Activated naive CD4-positive, alpha-beta T cell treated with anti-CD3 and anti-CD28 coated beads, Interleukin-2, amount 50 U/mL, for 24 hours (primary cell): ENCODE measurements at regions not wholly inside any gene's neighbourhood (a gene's known extent, or its start where the extent isn't known, plus 50 kb on each side); places are given as distances from the start of the nearest gene placed in this dataset.
"Not testable (repeated sequence)": the region's sequence is repeated elsewhere in the genome, so short reads cannot be mapped to it uniquely, and the experiment has no call there.

Experiments
- H3K27ac Mint-ChIP-seq: one replicate; pipeline ENCODE4 v1.8.0; 2021; ENCODE audit warnings: mild to moderate bottlenecking, mixed read lengths
- H3K27me3 Mint-ChIP-seq: one replicate; pipeline ENCODE4 v1.8.0; 2021; ENCODE audit warnings: mixed read lengths
- H3K36me3 Mint-ChIP-seq: one replicate; pipeline ENCODE4 v1.8.0; 2021; ENCODE audit warnings: mixed read lengths
- H3K4me1 Mint-ChIP-seq: one replicate; pipeline ENCODE4 v1.8.0; 2021; ENCODE audit warnings: mixed read lengths
- H3K4me3 Mint-ChIP-seq: one replicate; pipeline ENCODE4 v1.8.0; 2021; ENCODE audit warnings: mild to moderate bottlenecking, mixed read lengths
- H3K9me3 Mint-ChIP-seq: one replicate; pipeline ENCODE4 v1.8.0; 2021; ENCODE audit warnings: mixed read lengths

- no peak overlapping the region for H3K27ac Mint-ChIP-seq
- H3K4me1 Mint-ChIP-seq: no peaks in the 10 kb centered on the region
- H3K36me3 Mint-ChIP-seq: no peaks in the 10 kb centered on the region
- H3K27me3 Mint-ChIP-seq: no peaks in the 10 kb centered on the region
- H3K9me3 Mint-ChIP-seq: peaks cover 4% of the 10 kb centered on the region
- H3K4me3 Mint-ChIP-seq: no peak overlapping the region
Measured at GRCh38 chr4:138449938-138450337, 207.8 kb upstream of the SLC7A11 start.

- Mint-ChIP-seq H3K4me1 (no peaks in the 10 kb centered on the region), H3K4me3 (no peak overlapping the region), H3K9me3 (peaks cover 4% of the 10 kb centered on the region), H3K27me3 (no peaks in the 10 kb centered on the region), H3K27ac (no peak overlapping the region), H3K36me3 (no peaks in the 10 kb centered on the region)
Measured at GRCh38 chr4:138448169-138448568, 206.0 kb upstream of the SLC7A11 start.

- no peak overlapping the region for H3K27ac Mint-ChIP-seq
- H3K4me3 Mint-ChIP-seq: no peak overlapping the region
- no peaks in the 10 kb centered on the region for H3K27me3 Mint-ChIP-seq
- H3K9me3 Mint-ChIP-seq: peaks cover 4% of the 10 kb centered on the region
- no peaks in the 10 kb centered on the region for H3K36me3 Mint-ChIP-seq
- H3K4me1 Mint-ChIP-seq: no peaks in the 10 kb centered on the region
Measured at GRCh38 chr4:138446456-138446855, 204.3 kb upstream of the SLC7A11 start.

GRCh38 chr4:138445098-138445497, 202.9 kb upstream of the SLC7A11 start:
- Mint-ChIP-seq H3K27me3 (no peaks in the 10 kb centered on the region), H3K4me1 (no peaks in the 10 kb centered on the region), H3K27ac (no peak overlapping the region), H3K36me3 (no peaks in the 10 kb centered on the region), H3K9me3 (peaks cover 4% of the 10 kb centered on the region), H3K4me3 (no peak overlapping the region)

GRCh38 chr4:138444260-138444659, 202.1 kb upstream of the SLC7A11 start:
- Mint-ChIP-seq H3K36me3 (no peaks in the 10 kb centered on the region), H3K4me3 (no peak overlapping the region), H3K4me1 (no peaks in the 10 kb centered on the region), H3K9me3 (no peaks in the 10 kb centered on the region), H3K27me3 (no peaks in the 10 kb centered on the region), H3K27ac (no peak overlapping the region)

- H3K27ac Mint-ChIP-seq: no peak overlapping the region
- H3K27me3 Mint-ChIP-seq: no peaks in the 10 kb centered on the region
- peaks cover 5% of the 10 kb centered on the region for H3K9me3 Mint-ChIP-seq
- H3K4me3 Mint-ChIP-seq: no peak overlapping the region
- no peaks in the 10 kb centered on the region for H3K4me1 Mint-ChIP-seq
- no peaks in the 10 kb centered on the region for H3K36me3 Mint-ChIP-seq
Measured at GRCh38 chr4:138439143-138439581, 197.0 kb upstream of the SLC7A11 start.

GRCh38 chr4:138438608-138439007, 196.5 kb upstream of the SLC7A11 start:
- peaks cover 8% of the 10 kb centered on the region for H3K9me3 Mint-ChIP-seq
- no peak overlapping the region for H3K4me3 Mint-ChIP-seq
- no peak overlapping the region for H3K27ac Mint-ChIP-seq
- no peaks in the 10 kb centered on the region for H3K4me1 Mint-ChIP-seq
- H3K27me3 Mint-ChIP-seq: no peaks in the 10 kb centered on the region
- no peaks in the 10 kb centered on the region for H3K36me3 Mint-ChIP-seq

GRCh38 chr4:138437263-138437851, 195.2 kb upstream of the SLC7A11 start:
- H3K27me3 Mint-ChIP-seq: no peaks in the 10 kb centered on the region
- no peaks in the 10 kb centered on the region for H3K4me1 Mint-ChIP-seq
- no peaks in the 10 kb centered on the region for H3K36me3 Mint-ChIP-seq
- peaks cover 17% of the 10 kb centered on the region for H3K9me3 Mint-ChIP-seq
- no peak overlapping the region for H3K4me3 Mint-ChIP-seq
- H3K27ac Mint-ChIP-seq: no peak overlapping the region

- H3K36me3 Mint-ChIP-seq, H3K27ac Mint-ChIP-seq, H3K27me3 Mint-ChIP-seq, H3K4me3 Mint-ChIP-seq, H3K4me1 Mint-ChIP-seq: not testable (repeated sequence)
- H3K9me3 Mint-ChIP-seq: peaks cover 17% of the 10 kb centered on the region
Measured at GRCh38 chr4:138435733-138436132, 193.6 kb upstream of the SLC7A11 start.

GRCh38 chr4:138435046-138435445, 192.9 kb upstream of the SLC7A11 start:
- not testable (repeated sequence) for H3K27ac Mint-ChIP-seq, H3K4me1 Mint-ChIP-seq, H3K36me3 Mint-ChIP-seq, H3K27me3 Mint-ChIP-seq, H3K4me3 Mint-ChIP-seq
- H3K9me3 Mint-ChIP-seq: peaks cover 17% of the 10 kb centered on the region

- H3K9me3 Mint-ChIP-seq: peaks cover 9% of the 10 kb centered on the region
- no peak overlapping the region for H3K4me3 Mint-ChIP-seq
- H3K36me3 Mint-ChIP-seq: no peaks in the 10 kb centered on the region
- no peak overlapping the region for H3K27ac Mint-ChIP-seq
- H3K4me1 Mint-ChIP-seq: no peaks in the 10 kb centered on the region
- no peaks in the 10 kb centered on the region for H3K27me3 Mint-ChIP-seq
Measured at GRCh38 chr4:138428611-138429010, 186.5 kb upstream of the SLC7A11 start.

- H3K4me1 Mint-ChIP-seq: no peaks in the 10 kb centered on the region
Measured at GRCh38 chr4:138426786-138427185, 184.6 kb upstream of the SLC7A11 start.

GRCh38 chr4:138420471-138420870, 178.3 kb upstream of the SLC7A11 start:
- Mint-ChIP-seq H3K4me3 (no peak overlapping the region), H3K36me3 (no peaks in the 10 kb centered on the region)

More at GRCh38 chr4:138426786-138427185, 184.6 kb upstream of the SLC7A11 start:
- Mint-ChIP-seq H3K9me3 (no peaks in the 10 kb centered on the region), H3K4me3 (no peak overlapping the region), H3K27me3 (no peaks in the 10 kb centered on the region), H3K27ac (no peak overlapping the region), H3K36me3 (no peaks in the 10 kb centered on the region)

GRCh38 chr4:138414202-138414601, 172.1 kb upstream of the SLC7A11 start:
- Mint-ChIP-seq H3K36me3 (no peaks in the 10 kb centered on the region), H3K27ac (no peak overlapping the region), H3K27me3 (no peaks in the 10 kb centered on the region), H3K4me1 (no peaks in the 10 kb centered on the region), H3K4me3 (no peak overlapping the region), H3K9me3 (no peaks in the 10 kb centered on the region)

More at GRCh38 chr4:138420471-138420870, 178.3 kb upstream of the SLC7A11 start:
- no peaks in the 10 kb centered on the region for H3K4me1 Mint-ChIP-seq
- H3K9me3 Mint-ChIP-seq: no peaks in the 10 kb centered on the region
- H3K27me3 Mint-ChIP-seq: no peaks in the 10 kb centered on the region
- H3K27ac Mint-ChIP-seq: no peak overlapping the region

- H3K27ac Mint-ChIP-seq: no peak overlapping the region
- H3K27me3 Mint-ChIP-seq: no peaks in the 10 kb centered on the region
- H3K9me3 Mint-ChIP-seq: no peaks in the 10 kb centered on the region
- no peak overlapping the region for H3K4me3 Mint-ChIP-seq
- H3K36me3 Mint-ChIP-seq: no peaks in the 10 kb centered on the region
- H3K4me1 Mint-ChIP-seq: no peaks in the 10 kb centered on the region
Measured at GRCh38 chr4:138413273-138413672, 171.1 kb upstream of the SLC7A11 start.

GRCh38 chr4:138412847-138413246, 170.7 kb upstream of the SLC7A11 start:
- H3K9me3 Mint-ChIP-seq: no peaks in the 10 kb centered on the region
- no peak overlapping the region for H3K4me3 Mint-ChIP-seq
- no peaks in the 10 kb centered on the region for H3K4me1 Mint-ChIP-seq
- H3K27ac Mint-ChIP-seq: no peak overlapping the region
- H3K27me3 Mint-ChIP-seq: no peaks in the 10 kb centered on the region
- H3K36me3 Mint-ChIP-seq: no peaks in the 10 kb centered on the region

- H3K27ac Mint-ChIP-seq: no peak overlapping the region
- H3K9me3 Mint-ChIP-seq: no peaks in the 10 kb centered on the region
- no peaks in the 10 kb centered on the region for H3K4me1 Mint-ChIP-seq
- H3K27me3 Mint-ChIP-seq: no peaks in the 10 kb centered on the region
- H3K4me3 Mint-ChIP-seq: no peak overlapping the region
- no peaks in the 10 kb centered on the region for H3K36me3 Mint-ChIP-seq
Measured at GRCh38 chr4:138410266-138410665, 168.1 kb upstream of the SLC7A11 start.
